GM06990 (cell line): ENCODE measurements at regions not wholly inside any gene's neighbourhood (a gene's known extent, or its start where the extent isn't known, plus 50 kb on each side); places are given as distances from the start of the nearest gene placed in this dataset.

ENCODE experiments used
- DNase-seq: peaks from one replicate; pipeline ENCODE4 v3.0.0-alpha.2; 2011; ENCODE audit not compliant: insufficient read length; ENCODE audit errors: extremely low read depth
- H3K27me3 ChIP-seq: replicated peaks from 2 replicates; pipeline ENCODE4 v1.6.0; 2011; ENCODE audit warnings: low read length; ENCODE audit not compliant: control insufficient read depth, insufficient read depth
- H3K36me3 ChIP-seq: 2 replicates; pipeline ENCODE4 v1.5.1; 2011; ENCODE audit warnings: low read length; ENCODE audit not compliant: control insufficient read depth, insufficient read depth
- H3K4me3 ChIP-seq: replicated peaks from 2 replicates; pipeline ENCODE4 v1.5.1; 2011; ENCODE audit warnings: low read depth, mild to moderate bottlenecking, control low read depth, low read length
- TF ChIP-seq, protein P1 (sequence below): IDR thresholded peaks from 2 replicates; pipeline ENCODE4 v1.5.1; 2011; ENCODE audit warnings: low read length, control low read depth, mild to moderate bottlenecking, inconsistent platforms; ENCODE audit not compliant: insufficient read depth, poor library complexity, severe bottlenecking

DNA sequence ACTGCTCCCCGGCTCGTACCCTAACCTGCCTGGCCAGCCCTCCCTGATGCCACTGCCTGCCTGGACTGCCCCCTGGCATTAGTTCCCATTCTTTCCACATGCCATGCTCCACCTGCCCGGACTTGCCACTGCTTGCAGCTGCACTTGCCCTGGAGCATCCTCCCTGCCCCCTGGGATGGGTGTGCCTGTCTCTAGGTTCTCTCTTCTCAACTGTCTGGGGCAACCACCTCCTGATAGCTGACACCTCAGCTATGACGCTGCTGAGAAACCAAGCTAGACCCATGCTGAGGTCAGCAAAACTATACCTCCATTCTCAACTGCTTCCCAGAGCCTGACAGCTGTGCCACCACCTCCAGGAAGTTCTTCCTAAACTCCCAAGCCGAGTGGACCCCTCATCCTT lies 72.1 kb downstream of the PERP start:
- Histone ChIP-seq H3K36me3 (no peaks in the 10 kb centered on the region), H3K27me3 (no peaks in the 10 kb centered on the region), H3K4me3 (no peak overlapping the region)
- no peak for DNase-seq
- TF ChIP-seq, protein P1, sequence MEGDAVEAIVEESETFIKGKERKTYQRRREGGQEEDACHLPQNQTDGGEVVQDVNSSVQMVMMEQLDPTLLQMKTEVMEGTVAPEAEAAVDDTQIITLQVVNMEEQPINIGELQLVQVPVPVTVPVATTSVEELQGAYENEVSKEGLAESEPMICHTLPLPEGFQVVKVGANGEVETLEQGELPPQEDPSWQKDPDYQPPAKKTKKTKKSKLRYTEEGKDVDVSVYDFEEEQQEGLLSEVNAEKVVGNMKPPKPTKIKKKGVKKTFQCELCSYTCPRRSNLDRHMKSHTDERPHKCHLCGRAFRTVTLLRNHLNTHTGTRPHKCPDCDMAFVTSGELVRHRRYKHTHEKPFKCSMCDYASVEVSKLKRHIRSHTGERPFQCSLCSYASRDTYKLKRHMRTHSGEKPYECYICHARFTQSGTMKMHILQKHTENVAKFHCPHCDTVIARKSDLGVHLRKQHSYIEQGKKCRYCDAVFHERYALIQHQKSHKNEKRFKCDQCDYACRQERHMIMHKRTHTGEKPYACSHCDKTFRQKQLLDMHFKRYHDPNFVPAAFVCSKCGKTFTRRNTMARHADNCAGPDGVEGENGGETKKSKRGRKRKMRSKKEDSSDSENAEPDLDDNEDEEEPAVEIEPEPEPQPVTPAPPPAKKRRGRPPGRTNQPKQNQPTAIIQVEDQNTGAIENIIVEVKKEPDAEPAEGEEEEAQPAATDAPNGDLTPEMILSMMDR: no peak

DNA sequence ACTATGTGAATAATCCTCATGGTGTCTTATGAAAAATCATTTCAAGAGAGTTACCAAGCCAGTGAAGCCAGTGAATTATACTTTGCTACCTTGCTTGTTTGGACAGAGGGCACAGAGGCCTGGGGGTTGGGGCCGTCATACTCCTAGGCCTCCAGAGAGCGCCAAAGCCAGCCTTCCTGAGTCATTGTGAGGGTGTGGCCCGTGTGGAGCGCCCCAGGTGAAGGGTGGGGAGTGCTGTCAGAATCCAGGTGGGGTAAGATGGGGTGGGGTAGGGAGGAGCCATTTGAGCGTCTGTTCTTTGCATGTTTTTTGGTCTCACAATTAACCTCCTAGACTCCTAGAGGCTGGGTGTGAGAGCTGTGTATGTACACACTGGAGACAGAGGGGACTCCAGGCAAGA lies 71.1 kb downstream of the PERP start:
- Histone ChIP-seq H3K27me3 (no peaks in the 10 kb centered on the region), H3K36me3 (no peaks in the 10 kb centered on the region), H3K4me3 (no peak overlapping the region)
- no peak for DNase-seq
- TF ChIP-seq, protein P1: no peak

DNA sequence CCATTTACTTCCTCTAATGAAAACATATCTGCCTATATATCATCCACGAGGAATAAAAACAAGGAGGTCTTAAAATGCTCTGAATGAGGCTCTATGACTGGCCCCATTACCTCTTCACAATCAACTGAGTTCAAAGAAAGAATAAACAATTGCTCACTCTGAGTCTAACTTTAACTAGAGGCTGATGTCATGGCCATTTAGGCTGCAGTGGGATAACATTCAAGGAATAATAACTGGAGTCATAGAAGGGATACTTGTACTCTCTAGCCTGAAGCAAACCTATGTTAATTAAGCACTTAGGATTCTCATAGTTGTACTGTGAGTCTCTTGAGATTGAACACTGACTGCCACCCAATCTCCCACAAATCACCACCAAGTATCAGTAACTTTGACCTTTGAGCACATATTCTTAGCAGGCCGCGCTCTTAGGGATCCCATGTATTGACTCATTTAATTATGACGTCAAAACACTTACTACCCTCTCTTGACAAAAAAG lies 70.2 kb downstream of the PERP start:
- H3K27me3 ChIP-seq: no peaks in the 10 kb centered on the region
- H3K36me3 ChIP-seq: no peaks in the 10 kb centered on the region
- DNase-seq: no peak
- no peak overlapping the region for H3K4me3 ChIP-seq
- TF ChIP-seq, protein P1: no peak

DNA sequence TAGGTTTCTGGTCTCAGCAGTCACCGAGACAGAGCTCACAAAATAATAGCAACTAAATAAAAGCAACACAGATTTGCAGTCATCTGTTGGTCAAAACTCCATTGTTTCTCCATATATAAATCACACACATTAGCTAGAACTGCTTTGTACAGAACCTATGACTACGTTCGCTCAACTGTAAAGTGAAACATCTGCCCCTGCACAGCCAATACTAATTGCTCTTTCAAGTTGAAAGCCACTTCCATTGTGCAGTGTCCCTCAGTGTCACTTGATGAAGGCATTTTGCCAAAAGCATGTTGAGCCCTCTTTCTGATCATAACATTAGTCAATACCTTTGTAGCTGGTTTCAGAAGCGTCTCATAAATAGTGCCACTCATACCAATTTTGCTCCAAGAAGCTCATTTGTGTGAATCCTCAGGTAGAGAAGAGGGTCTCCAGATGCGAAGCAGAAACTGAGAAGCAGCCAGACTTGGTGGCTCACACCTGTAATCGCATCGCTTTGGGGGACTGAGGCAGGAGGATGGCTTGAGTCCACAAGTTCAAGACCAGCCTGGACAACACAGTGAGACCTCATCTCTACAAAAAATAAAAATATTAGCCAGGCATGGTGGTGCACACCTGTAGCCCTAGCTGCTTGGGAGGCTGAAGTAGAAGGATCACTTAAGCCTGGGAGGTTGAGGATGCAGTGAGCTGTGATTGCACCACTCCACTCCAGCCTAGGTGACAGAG lies 68.9 kb downstream of the PERP start:
- TF ChIP-seq, protein P1: no peak

More for the DNA sequence above, 68.9 kb downstream of the PERP start:
- H3K36me3 ChIP-seq: no peaks in the 10 kb centered on the region
- no peak for DNase-seq
- no peaks in the 10 kb centered on the region for H3K27me3 ChIP-seq
- no peak overlapping the region for H3K4me3 ChIP-seq
